GM13977 (cell line): ENCODE measurements at regions not wholly inside any gene's neighbourhood (a gene's known extent, or its start where the extent isn't known, plus 50 kb on each side); places are given as distances from the start of the nearest gene placed in this dataset.

ENCODE experiments used
- DNase-seq: peaks from one replicate; pipeline ENCODE4 v3.0.0; 2012; ENCODE audit warnings: low spot score
- in situ Hi-C: fragments of 300-500 bp; cut with MboI; formaldehyde crosslinking; loops from one replicate; pipeline ENCODE4 v1.12.0; 2022; ENCODE audit warnings: low sequenced_read_pairs, low pct_unique_long_range_greater_than_20kb, mixed read lengths, inconsistent platforms; ENCODE audit not compliant: unreplicated experiment
- TF ChIP-seq, protein P1 (sequence below): IDR thresholded peaks from 2 replicates; pipeline ENCODE4 v1.5.1; 2012; ENCODE audit warnings: mild to moderate bottlenecking, control low read depth; ENCODE audit not compliant: insufficient read depth; ENCODE audit errors: extremely low read depth, missing control alignments

DNA sequence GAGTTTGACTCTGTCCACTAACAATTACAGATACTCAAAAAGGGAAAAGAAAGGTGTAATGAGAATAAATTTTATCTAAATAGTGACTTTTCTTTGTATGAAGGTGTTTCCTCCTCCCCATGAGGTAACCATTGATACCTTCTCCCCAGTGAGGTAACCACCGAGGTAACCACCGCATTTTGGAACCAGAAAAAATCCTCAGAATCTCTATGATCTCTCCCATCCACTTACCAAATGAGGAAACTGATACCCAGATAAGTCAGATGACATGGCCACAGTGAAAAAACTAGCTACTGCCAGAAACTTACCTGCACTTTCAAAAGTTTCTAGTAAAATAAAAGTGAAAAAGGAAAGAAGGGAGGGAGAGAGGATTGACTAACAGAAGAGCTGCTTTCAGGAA is 124.0 kb upstream of the FNDC3A start:
- TF ChIP-seq, protein P1, sequence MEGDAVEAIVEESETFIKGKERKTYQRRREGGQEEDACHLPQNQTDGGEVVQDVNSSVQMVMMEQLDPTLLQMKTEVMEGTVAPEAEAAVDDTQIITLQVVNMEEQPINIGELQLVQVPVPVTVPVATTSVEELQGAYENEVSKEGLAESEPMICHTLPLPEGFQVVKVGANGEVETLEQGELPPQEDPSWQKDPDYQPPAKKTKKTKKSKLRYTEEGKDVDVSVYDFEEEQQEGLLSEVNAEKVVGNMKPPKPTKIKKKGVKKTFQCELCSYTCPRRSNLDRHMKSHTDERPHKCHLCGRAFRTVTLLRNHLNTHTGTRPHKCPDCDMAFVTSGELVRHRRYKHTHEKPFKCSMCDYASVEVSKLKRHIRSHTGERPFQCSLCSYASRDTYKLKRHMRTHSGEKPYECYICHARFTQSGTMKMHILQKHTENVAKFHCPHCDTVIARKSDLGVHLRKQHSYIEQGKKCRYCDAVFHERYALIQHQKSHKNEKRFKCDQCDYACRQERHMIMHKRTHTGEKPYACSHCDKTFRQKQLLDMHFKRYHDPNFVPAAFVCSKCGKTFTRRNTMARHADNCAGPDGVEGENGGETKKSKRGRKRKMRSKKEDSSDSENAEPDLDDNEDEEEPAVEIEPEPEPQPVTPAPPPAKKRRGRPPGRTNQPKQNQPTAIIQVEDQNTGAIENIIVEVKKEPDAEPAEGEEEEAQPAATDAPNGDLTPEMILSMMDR: no peak
- DNase-seq: no peak
- in situ Hi-C loops: no loop called here

DNA sequence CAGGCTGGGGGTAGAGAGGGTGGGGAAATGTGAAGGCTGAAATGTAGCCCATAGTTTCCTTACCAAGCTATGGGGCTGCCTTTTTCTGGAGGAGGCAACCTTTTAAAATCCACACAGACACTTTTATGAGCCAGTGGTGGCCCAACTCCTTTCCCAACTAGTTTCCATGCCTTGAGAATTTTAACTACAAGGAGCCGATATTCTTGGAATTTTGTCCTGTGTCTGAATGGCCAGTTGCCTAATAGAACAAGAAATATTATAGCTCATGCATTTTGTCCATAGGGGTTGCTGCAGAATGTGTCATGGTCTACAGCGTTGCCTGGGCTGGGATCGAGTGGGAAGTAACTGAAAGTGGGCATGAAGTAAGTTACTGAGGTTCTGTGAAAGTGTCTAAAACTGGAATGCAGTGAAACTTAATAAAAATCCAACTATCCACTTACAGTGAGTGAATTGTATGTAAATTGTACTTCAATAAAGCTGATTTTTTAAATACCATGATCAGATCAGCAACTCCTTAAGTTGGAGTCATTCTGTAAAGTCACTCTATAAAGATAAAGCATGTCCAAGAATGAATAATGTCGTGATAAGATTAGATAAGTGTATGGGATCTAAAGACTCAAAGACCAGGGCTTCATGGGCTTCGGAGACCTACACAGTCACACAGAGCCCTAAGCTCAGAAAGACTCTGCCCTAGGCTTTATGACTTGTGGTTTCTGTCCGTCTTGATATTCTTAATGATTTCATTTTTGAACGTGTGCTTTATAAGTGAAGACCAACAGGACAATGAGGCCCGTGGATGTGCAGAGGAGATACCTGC is 122.6 kb upstream of the FNDC3A start:
- in situ Hi-C loops: no loop called here
- no peak for DNase-seq
- TF ChIP-seq, protein P1: no peak

DNA sequence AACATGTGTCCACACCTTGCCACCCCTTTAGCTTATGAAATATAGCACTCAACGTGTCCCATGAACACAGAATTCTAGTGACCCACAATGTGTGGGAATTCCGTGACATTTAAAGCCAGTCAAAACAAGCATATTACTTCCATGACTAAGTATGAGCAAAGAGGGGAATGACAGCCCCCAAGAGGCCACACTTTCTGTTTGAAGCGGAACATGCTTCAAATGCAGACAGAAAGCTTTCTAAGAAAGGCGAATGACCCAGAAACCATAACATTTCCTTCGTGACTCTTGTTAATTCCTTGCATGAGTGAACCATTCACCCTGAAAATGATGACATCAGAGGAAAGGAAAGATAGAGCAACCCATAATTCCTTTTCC is 122.0 kb upstream of the FNDC3A start:
- TF ChIP-seq, protein P1: no peak
- no peak for DNase-seq
- in situ Hi-C loops: no loop called here

DNA sequence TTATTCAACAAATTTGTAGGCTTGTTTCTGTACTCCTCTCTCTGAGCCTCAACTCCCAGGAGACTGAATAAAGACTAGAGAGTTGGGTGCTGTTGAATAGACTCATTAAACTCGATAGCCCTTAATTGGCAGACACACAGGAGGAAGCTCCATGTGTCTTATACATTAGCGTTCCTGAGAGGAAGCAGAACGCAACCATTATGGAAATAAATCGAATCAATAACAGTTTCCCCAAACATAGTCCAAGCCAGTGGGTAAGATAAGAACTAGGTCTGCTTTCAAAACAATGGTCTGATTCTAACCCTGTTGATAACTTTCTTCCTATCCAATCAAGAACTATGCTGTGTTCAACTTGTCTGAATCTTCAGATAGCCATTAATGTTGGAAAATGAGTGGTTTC is 118.1 kb upstream of the FNDC3A start:
- TF ChIP-seq, protein P1: no peak
- DNase-seq: no peak
- in situ Hi-C loops: no loop called here

- no peak for DNase-seq
Observed at GRCh38 chr13:48858122-48858902, 117.4 kb upstream of the FNDC3A start.

More at GRCh38 chr13:48858122-48858902, 117.4 kb upstream of the FNDC3A start:
- in situ Hi-C loops: no loop called here
- TF ChIP-seq, protein P1: no peak
